ENCODE measurements at regions not wholly inside any gene's neighbourhood (a gene's known extent, or its start where the extent isn't known, plus 50 kb on each side); places are given as distances from the start of the nearest gene placed in this dataset.

DNA sequence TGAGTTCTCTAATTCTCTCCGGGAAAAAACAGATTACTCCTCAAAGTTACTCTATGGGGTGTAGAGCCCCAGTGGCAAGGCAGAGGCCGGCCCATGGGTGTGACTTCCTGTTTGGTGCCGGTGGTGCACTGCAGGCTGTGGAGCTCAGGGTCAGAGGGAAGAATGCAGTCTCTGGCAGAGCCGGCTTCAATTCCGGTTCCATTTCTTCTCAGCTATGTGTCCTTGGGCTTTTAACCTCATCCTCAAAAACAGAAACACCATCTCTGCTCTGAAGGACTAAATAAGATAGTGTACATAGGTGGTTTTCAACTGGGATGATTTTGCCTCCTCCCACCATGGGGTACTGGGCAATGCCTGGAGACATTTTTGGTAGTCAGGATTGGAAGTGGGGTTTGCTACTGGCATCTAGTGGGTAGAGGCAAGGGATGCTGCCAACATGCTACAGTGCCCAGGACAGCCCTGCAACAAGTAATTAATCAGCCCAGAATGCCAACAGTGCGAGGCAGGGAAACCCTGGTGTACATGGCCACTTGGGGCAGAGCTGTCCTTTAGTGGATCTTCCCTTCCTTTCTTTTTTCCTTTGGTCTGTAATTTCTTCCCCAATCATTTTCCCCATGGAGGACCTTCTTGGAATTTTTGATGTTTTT lies 81.2 kb downstream of the INSIG2 start:
- TF ChIP-seq EZH2phosphoT487 (IDR thresholded peaks at IDR 0.05), result no peak
- TF ChIP-seq, protein P1, sequence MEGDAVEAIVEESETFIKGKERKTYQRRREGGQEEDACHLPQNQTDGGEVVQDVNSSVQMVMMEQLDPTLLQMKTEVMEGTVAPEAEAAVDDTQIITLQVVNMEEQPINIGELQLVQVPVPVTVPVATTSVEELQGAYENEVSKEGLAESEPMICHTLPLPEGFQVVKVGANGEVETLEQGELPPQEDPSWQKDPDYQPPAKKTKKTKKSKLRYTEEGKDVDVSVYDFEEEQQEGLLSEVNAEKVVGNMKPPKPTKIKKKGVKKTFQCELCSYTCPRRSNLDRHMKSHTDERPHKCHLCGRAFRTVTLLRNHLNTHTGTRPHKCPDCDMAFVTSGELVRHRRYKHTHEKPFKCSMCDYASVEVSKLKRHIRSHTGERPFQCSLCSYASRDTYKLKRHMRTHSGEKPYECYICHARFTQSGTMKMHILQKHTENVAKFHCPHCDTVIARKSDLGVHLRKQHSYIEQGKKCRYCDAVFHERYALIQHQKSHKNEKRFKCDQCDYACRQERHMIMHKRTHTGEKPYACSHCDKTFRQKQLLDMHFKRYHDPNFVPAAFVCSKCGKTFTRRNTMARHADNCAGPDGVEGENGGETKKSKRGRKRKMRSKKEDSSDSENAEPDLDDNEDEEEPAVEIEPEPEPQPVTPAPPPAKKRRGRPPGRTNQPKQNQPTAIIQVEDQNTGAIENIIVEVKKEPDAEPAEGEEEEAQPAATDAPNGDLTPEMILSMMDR (IDR thresholded peaks at IDR 0.05), result no peak

Measured in neural progenitor cell (in vitro differentiated cells).